ENCODE measurements at regions not wholly inside any gene's neighbourhood (a gene's known extent, or its start where the extent isn't known, plus 50 kb on each side); places are given as distances from the start of the nearest gene placed in this dataset.

GRCh38 chr3:194777729-194778128 lies 92.0 kb downstream of the FAM43A start:
- TF ChIP-seq POLR2AphosphoS5 (IDR thresholded peaks at IDR 0.05) (no peak), CTCF (IDR thresholded peaks at IDR 0.05) (no peak), POLR2A (IDR thresholded peaks at IDR 0.05) (no peak)

All from prostate gland (tissue), 2 donors.